CD4-positive, alpha-beta T cell treated with Interferon gamma for 1 hour (primary cell): ENCODE measurements at regions not wholly inside any gene's neighbourhood (a gene's known extent, or its start where the extent isn't known, plus 50 kb on each side); places are given as distances from the start of the nearest gene placed in this dataset.

Experiments used
- DNase-seq: peaks from one replicate; pipeline ENCODE4 v3.0.0-alpha.2; 2020

GRCh38 chr21:18191139-18191538, 53.5 kb upstream of the CHODL start:
- no peak for DNase-seq

GRCh38 chr21:18178509-18178908, 66.1 kb upstream of the CHODL start:
- DNase-seq = no peak

- DNase-seq = no peak
These were observed 70.3 kb upstream of the CHODL start for GRCh38 chr21:18174370-18174769.

- no peak for DNase-seq
These were observed 73.8 kb upstream of the CHODL start for GRCh38 chr21:18170829-18171228.

GRCh38 chr21:18170221-18170620, 74.4 kb upstream of the CHODL start:
- DNase-seq = no peak

GRCh38 chr21:18168108-18168507, 76.5 kb upstream of the CHODL start:
- DNase-seq = no peak

- DNase-seq = no peak
These were observed 79.7 kb upstream of the CHODL start for GRCh38 chr21:18164933-18165332.

GRCh38 chr21:18164483-18164882, 80.2 kb upstream of the CHODL start:
- no peak for DNase-seq

GRCh38 chr21:18163956-18164355, 80.7 kb upstream of the CHODL start:
- DNase-seq = no peak

GRCh38 chr21:18161841-18162240, 82.8 kb upstream of the CHODL start:
- DNase-seq = no peak

GRCh38 chr21:18157406-18157805, 87.2 kb upstream of the CHODL start:
- DNase-seq = no peak

GRCh38 chr21:18155508-18156193, 89.0 kb upstream of the CHODL start:
- DNase-seq = no peak

- no peak for DNase-seq
These were observed 91.6 kb upstream of the CHODL start for GRCh38 chr21:18153063-18153462.

- DNase-seq = no peak
These were observed 92.3 kb upstream of the CHODL start for GRCh38 chr21:18152371-18152770.

- DNase-seq = no peak
These were observed 93.6 kb upstream of the CHODL start for GRCh38 chr21:18151046-18151445.

GRCh38 chr21:18148401-18148800, 96.2 kb upstream of the CHODL start:
- no peak for DNase-seq

GRCh38 chr21:18147678-18148077, 97.0 kb upstream of the CHODL start:
- DNase-seq = no peak

- DNase-seq = no peak
These were observed 97.8 kb upstream of the CHODL start for GRCh38 chr21:18146820-18147219.

GRCh38 chr21:18144339-18144738, 100.3 kb upstream of the CHODL start:
- no peak for DNase-seq

- no peak for DNase-seq
These were observed 102.0 kb upstream of the CHODL start for GRCh38 chr21:18142655-18143054.

- DNase-seq = no peak
These were observed 106.1 kb upstream of the CHODL start for GRCh38 chr21:18138507-18138906.

- no peak for DNase-seq
These were observed 115.1 kb upstream of the CHODL start for GRCh38 chr21:18129526-18129925.

GRCh38 chr21:18118566-18118965, 126.1 kb upstream of the CHODL start:
- DNase-seq = no peak

- no peak for DNase-seq
These were observed 127.5 kb upstream of the CHODL start for GRCh38 chr21:18117176-18117575.

- DNase-seq = no peak
These were observed 129.8 kb upstream of the CHODL start for GRCh38 chr21:18114810-18115209.

- DNase-seq = no peak
These were observed 139.8 kb upstream of the CHODL start for GRCh38 chr21:18104802-18105201.
